HG03039 (cell line): ENCODE measurements at regions not wholly inside any gene's neighbourhood (a gene's known extent, or its start where the extent isn't known, plus 50 kb on each side); places are given as distances from the start of the nearest gene placed in this dataset.
"Not testable (repeated sequence)": the region's sequence is repeated elsewhere in the genome, so short reads cannot be mapped to it uniquely, and the experiment has no call there.

Experiments
- ATAC-seq: cut with Tn5 transposase; IDR thresholded peaks from one replicate; pipeline ENCODE4 v1.9.1; 2021; ENCODE audit warnings: mild to moderate bottlenecking, moderate library complexity; ENCODE audit not compliant: unreplicated experiment

DNA sequence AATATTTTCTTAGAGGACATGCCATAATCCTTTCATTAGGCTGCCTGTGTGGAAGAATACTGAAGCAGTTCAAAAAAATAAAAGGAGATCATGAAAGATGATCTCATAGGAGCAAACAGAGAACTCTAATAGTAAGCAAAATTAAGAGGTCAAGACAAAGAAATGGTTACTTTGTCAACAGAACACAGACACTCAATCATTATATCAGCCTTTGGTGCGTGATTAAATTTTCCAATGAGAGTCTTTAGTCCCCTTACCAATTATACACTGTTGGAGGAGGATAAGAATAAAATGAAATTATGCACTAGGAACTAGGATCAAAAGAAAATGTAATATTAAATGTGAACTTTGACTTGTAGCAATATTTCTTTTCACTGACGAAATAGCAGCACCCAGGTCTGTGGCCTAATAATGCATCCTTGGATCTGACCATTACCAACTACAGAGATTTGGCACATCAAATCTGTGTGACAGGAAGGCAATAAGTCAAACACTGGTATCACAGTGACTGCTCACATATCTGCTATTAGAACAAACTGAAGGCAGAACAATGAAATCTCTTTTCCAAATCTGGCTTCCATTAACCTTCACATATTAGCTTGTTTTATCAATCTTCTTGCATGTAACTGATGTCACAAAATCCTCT, 1812.9 kb downstream of the PLA2G4A start:
- ATAC-seq: no peak

DNA sequence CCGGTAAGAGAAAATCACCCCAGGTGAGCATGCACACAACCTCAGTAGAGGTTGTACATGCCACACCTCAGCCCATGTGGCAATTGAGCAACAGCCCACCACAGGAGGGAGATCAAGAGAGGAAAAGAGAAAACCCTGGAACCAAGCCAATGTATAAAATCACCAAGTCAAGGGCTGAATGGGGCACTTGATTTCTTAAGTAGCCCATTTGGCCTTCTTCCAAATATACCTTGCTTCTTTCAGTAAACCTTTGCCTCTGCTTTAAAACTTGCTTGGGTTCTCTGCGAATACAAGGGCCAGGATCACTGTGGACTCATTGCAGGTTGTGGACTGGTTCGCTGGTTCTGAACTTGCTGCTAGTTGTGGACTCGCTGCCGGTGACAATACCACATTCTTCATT, 1814.0 kb downstream of the PLA2G4A start:
- ATAC-seq: no peak

DNA sequence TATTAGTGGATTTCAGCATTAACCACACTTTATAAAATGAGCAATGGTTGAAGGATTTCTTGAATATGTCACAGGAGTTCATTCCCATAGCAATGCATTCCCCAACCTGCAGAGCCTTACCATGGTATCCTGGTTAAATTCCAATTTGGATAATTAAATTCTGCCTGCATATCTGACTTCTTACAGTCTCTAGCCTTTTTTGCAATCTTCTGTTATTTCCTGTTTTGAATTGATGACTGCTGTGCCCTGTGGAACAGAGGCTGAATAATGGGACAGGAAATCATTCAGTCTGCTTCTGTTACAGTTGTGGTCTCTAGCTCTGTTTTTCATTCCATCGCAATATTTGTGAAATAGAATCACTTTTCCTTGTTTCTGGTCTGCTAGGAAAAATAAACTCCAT, 1823.9 kb downstream of the PLA2G4A start:
- no peak for ATAC-seq

DNA sequence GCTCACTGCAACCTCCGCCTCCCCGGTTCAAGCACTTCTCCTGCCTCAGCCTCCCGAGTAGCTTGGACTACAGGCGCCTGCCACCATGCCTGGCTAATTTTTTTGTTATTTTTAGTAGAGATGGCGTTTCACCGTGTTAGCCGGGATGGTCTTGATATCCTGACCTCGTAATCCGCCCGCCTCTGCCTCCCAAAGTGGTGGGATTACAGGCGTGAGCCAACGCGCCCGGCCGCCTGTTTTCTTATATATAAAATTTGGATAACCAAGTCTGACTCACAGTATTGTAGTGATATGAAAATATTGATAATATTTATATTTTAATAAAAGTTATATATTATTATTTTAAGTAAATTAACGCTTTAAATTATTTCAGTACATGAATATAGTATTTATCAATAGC, 1821.7 kb downstream of the BRINP3 start:
- not testable (repeated sequence) for ATAC-seq

DNA sequence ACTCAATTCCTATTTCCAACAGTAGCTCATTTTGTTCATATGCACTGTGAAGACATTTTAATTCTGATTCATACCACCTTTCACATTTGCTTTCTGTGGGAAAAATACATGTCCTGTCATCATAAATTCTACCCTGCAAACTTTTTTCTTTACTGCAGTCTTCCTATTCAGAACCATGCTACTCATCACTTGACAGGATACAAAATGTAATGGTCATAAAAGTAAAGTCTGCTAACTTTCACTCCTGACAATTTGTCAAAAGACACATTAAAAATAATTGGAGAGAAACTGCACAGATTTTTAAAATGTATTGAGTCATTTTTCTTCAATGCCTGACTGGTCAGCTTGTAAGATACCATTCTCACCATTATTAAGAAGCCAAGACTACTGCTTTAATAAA, 1817.1 kb downstream of the BRINP3 start:
- no peak for ATAC-seq

DNA sequence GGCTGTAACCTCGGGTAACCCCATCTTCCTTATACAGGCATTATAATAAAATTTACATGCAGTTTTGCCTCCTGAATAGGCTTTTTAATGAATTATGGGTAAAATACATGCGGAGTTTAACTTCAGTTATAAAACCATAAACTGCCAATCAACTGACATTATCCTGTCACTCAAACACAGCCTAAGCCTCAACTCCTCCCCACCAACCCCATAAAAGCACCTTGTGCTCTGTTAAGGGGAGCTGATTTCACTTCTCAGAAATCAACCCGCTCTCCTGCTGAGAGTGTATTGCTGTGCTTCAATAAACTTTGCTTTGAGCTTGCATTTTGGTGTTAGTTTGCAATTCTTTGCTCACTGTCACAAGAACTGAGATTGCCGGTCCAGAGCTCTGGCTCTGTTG, 1812.2 kb downstream of the BRINP3 start:
- no peak for ATAC-seq

DNA sequence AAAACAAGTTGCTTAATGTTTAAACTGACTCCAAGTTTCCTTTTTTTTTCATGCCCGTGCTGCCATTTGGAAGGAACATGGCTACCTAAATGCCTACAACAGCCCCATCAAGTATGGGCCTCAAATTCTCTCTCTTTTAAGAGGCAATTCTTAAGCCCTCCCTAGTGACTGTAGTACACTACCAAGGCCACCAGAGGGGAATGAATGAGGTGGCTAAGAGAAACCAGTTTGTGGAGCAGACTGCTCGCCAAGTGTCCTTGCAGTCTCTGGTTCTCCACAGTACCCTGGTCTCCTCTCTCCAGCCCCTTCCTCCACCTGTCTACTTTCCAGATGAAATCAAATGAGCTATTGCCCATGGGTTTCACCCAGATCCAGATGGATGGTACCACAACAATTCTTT, 1809.6 kb downstream of the BRINP3 start:
- ATAC-seq: no peak

DNA sequence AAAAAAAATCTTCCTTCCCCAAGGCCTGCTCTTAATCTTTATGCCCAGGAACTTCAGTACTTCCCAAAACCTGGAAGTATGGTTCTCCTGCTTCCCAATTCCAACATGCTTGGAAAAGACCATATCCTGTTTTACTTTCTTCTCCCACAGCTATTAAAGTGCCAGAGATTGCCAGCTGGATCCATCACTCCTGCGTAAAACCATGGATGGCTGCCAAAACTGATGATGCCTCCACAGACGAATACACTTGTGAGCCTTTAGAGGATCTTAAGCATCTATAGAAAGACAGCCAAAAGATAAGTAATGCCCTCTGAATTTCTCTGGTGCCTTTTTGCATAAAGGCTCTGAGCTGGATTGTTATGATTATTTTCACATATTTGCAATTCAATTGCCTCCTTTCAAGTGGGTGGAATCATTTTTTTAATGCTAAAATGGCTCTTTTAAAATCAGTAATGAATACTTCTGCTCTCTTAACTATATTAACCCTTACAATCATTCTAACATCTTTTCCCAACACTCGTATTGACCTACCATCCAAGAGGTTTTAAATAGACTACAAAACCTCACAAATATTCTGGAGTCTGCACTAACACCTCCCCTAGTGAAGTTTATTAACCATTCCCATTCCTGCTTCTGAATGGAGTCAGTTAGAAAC, 1807.8 kb downstream of the BRINP3 start:
- no peak for ATAC-seq

DNA sequence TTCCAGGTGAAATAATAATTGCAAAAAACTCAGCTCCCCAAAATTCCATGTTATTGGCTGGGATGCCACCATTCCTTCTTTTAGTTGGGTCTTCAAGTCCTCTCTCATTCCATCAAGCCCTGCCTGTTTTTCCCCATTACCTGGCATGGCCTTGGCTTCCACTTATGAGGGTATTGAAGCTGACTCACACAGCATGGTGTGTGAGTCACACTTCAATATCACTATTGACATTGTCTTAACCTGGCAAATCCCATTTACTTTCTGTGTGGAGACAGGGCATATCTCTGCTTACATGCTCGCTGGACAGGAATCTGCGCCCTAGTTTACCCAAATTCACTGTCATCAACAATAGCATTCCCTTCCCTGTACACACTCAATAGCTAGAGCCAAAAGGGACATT, 1806.8 kb downstream of the BRINP3 start:
- ATAC-seq: no peak

DNA sequence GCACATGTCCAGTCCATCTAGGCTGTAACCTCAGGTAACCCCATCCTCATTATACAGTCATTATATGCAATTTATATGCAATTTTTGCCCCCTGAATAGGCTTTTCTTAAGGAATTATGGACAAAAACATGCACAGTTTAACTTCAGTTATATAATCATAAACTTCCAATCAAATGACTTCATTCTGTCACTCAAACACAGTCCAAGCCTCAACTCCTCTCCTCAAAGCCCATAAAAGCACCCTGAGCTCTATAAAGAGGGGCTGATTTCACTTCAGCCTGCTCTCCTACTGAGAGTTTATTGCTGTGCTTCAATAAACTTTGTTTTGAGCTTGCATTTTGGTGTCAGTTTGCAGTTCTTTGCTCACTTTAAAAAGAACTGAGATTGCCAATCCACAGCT, 1805.5 kb downstream of the BRINP3 start:
- no peak for ATAC-seq

DNA sequence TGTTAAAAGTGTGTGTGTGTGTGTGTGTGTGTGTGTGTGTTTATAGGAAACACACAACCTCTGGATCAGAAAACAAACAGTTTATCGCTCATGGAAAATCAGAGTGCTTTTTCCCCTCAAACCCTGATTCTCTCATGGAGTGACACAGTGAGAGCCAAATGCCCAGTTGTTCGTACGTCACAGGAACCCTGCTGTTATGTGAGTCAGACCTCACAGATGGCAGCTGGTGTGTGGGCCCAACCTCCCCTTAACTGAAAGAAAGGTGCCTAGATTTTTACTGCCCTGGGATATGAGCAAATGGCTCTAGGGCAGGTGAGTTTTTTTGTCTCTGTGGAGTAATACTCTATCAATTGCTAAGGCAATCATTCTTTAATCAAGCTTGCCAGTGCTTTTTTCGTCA, 1788.1 kb downstream of the BRINP3 start:
- no peak for ATAC-seq

DNA sequence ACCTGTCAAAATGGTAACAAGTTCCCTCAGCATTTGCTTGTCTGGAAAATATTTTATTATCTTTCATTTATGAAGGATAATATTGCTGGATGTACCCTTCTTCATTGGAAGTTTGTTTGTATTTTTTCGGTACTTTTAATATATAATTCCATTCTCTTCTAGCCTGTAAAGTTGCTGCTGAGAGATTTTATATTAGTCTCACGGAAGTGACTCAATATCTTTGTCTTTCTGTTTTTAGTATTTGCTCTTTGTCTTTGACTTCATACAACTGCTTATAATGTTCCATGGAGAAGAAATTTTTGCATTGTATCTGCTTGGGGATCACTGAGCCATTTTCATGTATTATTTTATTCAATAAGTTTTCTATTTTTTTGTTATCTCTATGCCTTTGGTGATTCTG, 1777.5 kb downstream of the BRINP3 start:
- ATAC-seq: no peak

DNA sequence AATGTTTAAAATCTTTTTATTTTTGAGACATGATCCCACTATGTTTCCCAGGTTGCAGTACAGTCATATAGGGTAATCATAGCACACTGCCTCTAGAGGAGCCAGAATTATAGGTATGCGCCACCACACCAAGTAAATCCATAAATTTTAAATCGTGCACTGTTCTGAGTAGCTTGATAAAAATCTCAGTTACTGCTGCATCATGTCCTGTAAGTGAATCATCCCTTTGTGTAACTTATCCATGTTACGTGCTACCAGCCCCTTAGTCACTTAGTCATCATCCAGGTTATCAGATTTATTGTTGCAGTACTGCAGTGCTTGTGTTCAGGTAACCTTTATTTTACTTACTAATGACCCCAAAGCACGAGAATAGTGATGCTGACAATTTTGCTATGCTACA, 1770.9 kb downstream of the BRINP3 start:
- ATAC-seq: no peak

DNA sequence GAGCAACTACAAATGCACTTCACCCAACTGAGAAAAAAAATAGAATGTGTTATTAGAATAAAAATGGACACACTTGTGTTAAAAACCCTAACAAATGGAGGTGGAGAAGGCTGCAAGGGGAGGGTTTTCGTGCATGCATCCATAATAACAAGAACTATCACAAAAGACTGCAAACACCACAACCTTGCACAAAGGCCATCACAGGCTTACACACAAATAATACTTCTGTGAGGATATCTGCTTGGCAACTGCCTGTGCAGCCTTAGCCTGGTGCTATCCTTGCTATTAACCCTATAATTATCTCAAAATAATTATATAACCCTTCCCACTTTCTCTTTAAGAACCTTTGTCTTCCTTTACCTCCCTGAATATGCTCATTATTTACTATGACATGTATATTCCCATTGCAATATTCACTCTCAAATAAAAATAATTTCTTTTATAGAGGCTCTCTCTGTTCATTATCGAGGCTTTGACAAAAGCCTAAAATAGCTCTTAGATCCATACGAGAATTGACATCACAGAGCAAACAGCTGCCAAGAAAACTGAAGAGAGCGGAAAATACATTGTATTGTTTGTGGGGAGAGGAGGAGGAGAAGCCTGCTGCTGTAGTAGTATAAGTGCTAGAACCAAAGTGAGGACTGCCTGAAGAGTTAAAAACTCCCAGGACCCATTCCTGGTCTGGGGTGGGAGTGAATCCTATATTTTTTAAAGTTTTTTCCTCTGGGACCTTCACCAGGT, 1768.7 kb downstream of the BRINP3 start:
- ATAC-seq: no peak

DNA sequence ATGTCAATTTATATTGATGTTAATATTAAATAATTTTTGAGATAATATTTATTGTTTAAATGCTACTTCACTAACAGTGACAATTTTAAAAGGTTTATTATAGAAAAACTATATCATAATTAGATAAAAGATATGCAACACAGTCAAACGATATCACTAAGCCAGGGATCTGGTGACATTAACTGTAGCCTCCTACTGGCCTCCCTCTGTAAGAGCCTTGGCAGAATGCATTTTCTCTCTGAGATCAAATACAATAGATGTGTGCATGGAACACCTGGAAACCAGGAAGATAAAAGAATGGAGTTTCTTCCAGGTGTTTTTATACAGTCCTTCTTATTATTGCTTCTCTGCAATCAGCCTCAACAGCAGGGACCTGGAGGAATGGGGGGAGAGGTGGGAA, 1762.1 kb downstream of the BRINP3 start:
- ATAC-seq: no peak

DNA sequence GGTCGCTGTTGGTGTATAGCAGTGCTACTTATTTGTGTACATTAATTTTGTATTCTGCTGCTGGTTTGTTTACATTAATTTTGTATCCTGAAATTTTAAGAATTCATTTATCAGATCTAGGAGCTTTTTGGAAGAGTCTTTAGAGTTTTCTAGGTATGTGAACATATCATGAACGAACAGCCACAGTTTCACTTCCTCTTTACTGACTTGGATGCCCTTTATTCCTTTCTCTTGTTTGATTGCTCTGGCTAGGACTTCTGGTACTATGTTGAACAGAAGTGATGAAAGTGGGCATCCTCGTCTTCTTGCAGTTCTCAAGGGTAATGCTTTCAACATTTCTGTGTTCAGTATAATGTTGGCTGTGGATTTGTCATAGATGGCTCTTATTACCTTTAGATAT, 1757.9 kb downstream of the BRINP3 start:
- no peak for ATAC-seq

DNA sequence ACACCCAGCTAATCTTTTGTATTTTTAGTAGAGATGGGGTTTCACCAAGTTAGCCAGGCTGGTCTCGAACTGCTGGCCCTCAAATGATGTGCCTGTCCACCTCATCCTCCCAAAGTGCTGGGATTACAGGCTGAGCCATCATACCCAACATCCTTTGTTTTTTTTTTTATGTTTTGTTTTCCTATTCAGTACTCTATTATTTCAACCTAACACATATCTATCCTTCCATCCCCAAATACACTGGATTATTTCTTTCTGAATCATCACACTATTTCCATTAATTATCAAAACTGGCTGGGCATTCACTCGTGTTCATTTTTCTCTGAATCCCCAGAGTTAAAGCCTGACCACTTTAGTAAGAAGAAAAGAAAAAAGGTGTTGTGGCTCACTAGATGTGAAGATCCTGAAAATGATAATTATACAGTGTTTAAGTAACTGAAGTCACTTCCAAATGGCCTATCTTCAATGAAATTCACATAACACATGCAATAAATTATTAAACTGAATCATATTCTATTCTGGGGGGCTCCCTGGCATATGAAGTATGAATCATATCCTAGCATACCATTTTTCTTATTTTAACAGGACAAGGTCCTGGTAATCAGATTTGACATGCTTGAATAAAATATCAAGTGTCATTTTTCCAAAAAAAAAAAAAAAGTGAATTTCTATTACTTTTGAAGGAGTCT, 1754.2 kb downstream of the BRINP3 start:
- ATAC-seq: no peak

DNA sequence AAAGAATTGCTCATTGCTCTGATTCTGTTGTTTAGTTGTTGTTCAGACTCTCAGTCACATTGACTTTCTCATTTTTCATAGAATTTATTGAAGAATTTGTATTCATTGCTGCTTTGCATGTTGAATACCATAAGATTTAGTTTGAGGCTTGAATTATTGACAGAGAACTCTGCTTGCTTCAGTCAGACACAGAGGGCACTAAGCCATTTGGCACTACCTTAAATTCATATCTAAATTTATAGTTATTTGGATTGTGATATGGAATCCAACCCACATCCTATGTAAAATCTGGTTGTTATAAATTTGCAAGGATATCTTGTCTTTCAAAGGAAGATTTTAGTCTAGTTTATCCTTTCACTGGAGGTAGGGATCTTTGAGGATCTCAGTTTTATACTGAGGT, 1748.6 kb downstream of the BRINP3 start:
- no peak for ATAC-seq

DNA sequence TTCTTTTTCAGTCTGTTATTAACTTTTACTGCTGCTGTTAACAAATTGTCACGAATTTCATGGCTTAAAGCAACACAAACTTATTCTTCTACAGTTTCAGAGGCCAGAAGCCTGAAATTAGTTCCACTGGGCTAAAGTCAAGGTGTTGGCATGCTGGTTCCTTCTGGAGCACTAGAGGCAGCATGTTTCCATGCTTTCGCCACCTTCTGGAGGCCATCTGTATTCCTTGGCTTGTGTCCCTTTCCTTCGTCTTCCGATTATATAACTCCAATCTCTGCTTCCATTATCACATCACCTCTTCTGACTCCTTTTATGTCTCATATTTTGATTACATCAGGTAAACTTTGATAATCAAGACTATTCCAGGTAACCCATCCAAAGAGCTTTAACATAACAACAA, 1742.1 kb downstream of the BRINP3 start:
- ATAC-seq: no peak

DNA sequence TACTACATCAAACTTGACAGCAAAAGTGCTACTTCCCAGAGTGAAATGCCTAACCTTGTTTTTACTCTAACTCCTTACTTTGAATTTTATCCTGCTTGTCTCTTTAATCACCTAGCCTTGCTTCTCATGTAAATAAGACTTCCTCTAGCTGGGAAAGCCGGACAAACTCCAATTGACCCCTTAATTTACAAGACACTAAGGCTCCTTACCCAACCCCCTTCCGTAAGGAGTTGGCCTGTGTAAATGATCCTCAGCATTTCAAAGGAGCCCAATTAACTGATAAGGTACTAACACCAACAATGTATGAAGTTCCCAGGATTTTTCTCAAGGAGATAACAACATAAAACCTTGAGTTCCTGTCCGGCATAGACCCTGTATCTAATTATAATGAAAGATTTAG, 1728.4 kb downstream of the BRINP3 start:
- not testable (repeated sequence) for ATAC-seq

DNA sequence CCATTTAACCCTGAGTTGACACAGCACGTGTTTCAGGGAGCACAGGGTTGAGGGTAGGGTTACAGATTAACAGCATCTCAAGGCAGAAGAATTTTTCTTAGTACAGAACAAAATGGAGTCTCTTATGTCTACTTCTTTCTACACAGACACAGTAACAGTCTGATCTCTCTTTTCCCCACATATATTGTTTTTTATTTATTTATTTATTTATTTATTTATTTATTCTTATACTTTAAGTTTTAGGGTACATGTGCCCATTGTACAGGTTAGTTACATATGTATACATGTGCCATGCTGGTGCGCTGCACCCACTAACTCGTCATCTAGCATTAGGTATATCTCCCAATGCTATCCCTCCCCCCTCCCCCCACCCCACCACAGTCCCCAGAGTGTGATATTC, 1725.6 kb downstream of the BRINP3 start:
- not testable (repeated sequence) for ATAC-seq

DNA sequence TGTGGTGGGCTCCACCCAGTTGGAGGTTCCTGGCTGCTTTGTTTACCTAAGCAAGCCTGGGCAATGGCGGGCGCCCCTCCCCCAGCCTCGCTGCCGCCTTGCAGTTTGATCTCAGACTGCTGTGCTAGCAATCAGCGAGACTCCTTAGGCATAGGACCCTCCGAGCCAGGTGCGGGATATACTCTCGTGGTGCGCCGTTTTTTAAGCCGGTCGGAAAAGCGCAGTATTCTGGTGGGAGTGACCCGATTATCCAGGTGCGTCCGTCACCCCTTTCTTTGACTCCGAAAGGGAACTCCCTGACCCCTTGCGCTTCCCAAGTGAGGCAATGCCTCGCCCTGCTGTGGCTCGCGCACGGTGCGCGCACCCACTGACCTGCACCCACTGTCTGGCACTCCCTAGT, 1719.9 kb downstream of the BRINP3 start:
- not testable (repeated sequence) for ATAC-seq
